ENCODE measurements at regions not wholly inside any gene's neighbourhood (a gene's known extent, or its start where the extent isn't known, plus 50 kb on each side); places are given as distances from the start of the nearest gene placed in this dataset.

DNA sequence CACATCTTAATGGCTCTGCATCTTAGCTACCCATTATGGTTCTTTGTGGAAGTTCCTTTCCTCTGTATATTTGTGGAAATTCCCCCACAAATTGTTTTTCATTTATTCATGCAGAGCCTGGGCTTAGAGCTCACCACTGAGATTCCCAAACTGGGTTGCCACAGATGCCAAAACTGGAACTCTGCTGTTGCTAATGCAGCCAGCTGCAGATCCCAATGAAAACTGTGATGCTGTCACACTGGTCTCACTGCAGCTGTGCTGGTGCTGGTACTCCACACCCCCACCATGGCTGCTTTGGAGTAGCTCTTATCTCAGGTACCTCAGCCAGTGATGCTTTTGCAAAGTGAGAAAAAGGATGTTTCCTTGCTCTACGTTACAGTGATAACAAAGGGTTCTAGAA, 87.7 kb downstream of the DCK start:
- H3K36me3 ChIP-seq (ENCODE audit: insufficient read depth), result no peaks in the 10 kb centered on the region
- no peak overlapping the region for H3K4me3 ChIP-seq (IDR thresholded peaks at IDR 0.05; ENCODE audit: insufficient read depth, low read depth, low read length)
- H3K4me1 ChIP-seq (ENCODE audit: low read depth, poor library complexity, severe bottlenecking), result no peaks in the 10 kb centered on the region
- H3K9ac ChIP-seq, result no peak overlapping the region
- no peaks in the 10 kb centered on the region for H3K79me2 ChIP-seq (ENCODE audit: insufficient read depth, low read depth)
- H3K27ac ChIP-seq, result no peak overlapping the region
- no peaks in the 10 kb centered on the region for H4K20me1 ChIP-seq (ENCODE audit: insufficient read depth)
- H2AFZ ChIP-seq (ENCODE audit: low read depth), result no peak overlapping the region
- H3K27me3 ChIP-seq (ENCODE audit: insufficient read depth, low read depth), result no peaks in the 10 kb centered on the region
- TF ChIP-seq, protein P1, sequence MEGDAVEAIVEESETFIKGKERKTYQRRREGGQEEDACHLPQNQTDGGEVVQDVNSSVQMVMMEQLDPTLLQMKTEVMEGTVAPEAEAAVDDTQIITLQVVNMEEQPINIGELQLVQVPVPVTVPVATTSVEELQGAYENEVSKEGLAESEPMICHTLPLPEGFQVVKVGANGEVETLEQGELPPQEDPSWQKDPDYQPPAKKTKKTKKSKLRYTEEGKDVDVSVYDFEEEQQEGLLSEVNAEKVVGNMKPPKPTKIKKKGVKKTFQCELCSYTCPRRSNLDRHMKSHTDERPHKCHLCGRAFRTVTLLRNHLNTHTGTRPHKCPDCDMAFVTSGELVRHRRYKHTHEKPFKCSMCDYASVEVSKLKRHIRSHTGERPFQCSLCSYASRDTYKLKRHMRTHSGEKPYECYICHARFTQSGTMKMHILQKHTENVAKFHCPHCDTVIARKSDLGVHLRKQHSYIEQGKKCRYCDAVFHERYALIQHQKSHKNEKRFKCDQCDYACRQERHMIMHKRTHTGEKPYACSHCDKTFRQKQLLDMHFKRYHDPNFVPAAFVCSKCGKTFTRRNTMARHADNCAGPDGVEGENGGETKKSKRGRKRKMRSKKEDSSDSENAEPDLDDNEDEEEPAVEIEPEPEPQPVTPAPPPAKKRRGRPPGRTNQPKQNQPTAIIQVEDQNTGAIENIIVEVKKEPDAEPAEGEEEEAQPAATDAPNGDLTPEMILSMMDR (conservative IDR thresholded peaks at IDR 0.05; ENCODE audit: low read depth, low read length), result no peak
- H3K4me2 ChIP-seq, result no peak overlapping the region

DNA sequence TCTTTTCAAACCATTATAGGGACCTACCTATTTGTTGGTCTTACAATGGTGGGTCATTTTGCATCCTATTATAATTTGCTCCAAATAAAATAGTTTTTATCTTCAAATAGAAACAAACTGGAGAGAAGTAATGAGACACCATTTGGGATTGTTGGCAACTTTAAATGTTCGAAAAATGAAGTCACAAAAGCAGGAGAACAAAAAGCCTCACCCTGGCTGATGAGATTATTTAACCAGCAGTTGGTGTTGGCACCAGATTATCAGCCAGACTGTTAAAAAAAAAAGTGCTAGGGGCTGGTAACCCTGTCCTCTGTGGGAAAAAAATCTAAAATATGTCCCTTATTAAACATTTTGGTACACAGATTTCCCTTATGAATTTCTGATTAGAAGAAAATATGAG, 100.3 kb downstream of the DCK start:
- H3K4me3 ChIP-seq (IDR thresholded peaks at IDR 0.05; ENCODE audit: insufficient read depth, low read depth, low read length), result no peak overlapping the region
- H3K9ac ChIP-seq, result no peak overlapping the region
- no peaks in the 10 kb centered on the region for H3K36me3 ChIP-seq (ENCODE audit: insufficient read depth)
- TF ChIP-seq, protein P1 (conservative IDR thresholded peaks at IDR 0.05; ENCODE audit: low read depth, low read length), result no peak
- H3K4me1 ChIP-seq (ENCODE audit: low read depth, poor library complexity, severe bottlenecking), result peaks cover 5% of the 10 kb centered on the region
- no peak overlapping the region for H3K4me2 ChIP-seq
- no peak overlapping the region for H2AFZ ChIP-seq (ENCODE audit: low read depth)
- H4K20me1 ChIP-seq (ENCODE audit: insufficient read depth), result no peaks in the 10 kb centered on the region
- no peak overlapping the region for H3K27ac ChIP-seq
- H3K27me3 ChIP-seq (ENCODE audit: insufficient read depth, low read depth), result no peaks in the 10 kb centered on the region
- no peaks in the 10 kb centered on the region for H3K79me2 ChIP-seq (ENCODE audit: insufficient read depth, low read depth)

DNA sequence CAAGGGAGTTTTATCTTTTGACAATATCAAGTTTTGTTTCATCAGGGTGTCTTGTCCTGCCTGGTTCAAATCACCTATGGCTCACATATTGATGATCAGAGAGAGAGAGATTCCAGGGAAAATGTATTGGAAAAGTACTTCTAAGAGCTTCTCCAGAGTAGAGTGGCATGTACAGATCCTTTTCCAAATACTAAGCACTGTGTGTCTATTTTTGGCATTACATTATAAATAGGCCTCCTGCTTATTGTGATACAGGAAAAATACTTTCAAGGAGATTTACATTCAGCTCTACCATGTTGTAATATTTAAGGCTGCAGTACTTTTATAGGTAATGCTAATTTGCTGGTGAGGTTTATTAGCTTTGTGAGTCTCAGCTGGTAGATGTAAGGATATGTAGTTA, 100.8 kb downstream of the DCK start:
- Histone ChIP-seq H3K4me2 (no peak overlapping the region), H3K79me2 (ENCODE audit: insufficient read depth, low read depth) (no peaks in the 10 kb centered on the region), H3K4me3 (IDR thresholded peaks at IDR 0.05; ENCODE audit: insufficient read depth, low read depth, low read length) (no peak overlapping the region), H3K4me1 (ENCODE audit: low read depth, poor library complexity, severe bottlenecking) (peaks cover 5% of the 10 kb centered on the region), H4K20me1 (ENCODE audit: insufficient read depth) (no peaks in the 10 kb centered on the region), H3K27me3 (ENCODE audit: insufficient read depth, low read depth) (no peaks in the 10 kb centered on the region), H3K36me3 (ENCODE audit: insufficient read depth) (no peaks in the 10 kb centered on the region), H3K9ac (no peak overlapping the region), H2AFZ (ENCODE audit: low read depth) (no peak overlapping the region), H3K27ac (no peak overlapping the region)
- TF ChIP-seq, protein P1 (conservative IDR thresholded peaks at IDR 0.05; ENCODE audit: low read depth, low read length), result no peak

DNA sequence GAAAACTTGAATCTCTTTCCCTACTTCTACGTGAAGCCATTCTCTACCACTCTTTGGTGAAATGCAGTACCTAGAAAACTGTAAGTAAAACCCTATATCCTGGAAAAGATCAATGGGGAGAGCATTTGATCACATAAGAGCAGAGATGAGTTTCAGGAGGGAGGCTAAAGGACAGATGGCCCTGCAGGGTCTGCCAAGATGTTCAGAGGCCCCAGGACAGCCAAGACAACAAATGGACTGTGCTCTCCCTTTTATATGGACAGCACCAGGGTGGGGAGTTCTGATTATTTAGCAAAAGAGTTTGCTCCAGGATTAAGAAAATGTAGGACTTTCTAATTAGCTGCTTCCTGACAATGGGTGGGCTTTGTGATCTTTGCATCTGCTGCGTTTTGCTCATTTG, 101.7 kb downstream of the DCK start:
- H3K27ac ChIP-seq, result no peak overlapping the region
- H3K36me3 ChIP-seq (ENCODE audit: insufficient read depth), result no peaks in the 10 kb centered on the region
- H3K27me3 ChIP-seq (ENCODE audit: insufficient read depth, low read depth), result no peaks in the 10 kb centered on the region
- H3K4me2 ChIP-seq, result 0 out of 2 replicates have a peak overlapping the region, but pooled peaks have one; percentile 22
- H2AFZ ChIP-seq (ENCODE audit: low read depth), result peak overlapping the region; percentile 53; the same call in 1 of the 2 replicates
- no peak overlapping the region for H3K9ac ChIP-seq
- H3K4me3 ChIP-seq (IDR thresholded peaks at IDR 0.05; ENCODE audit: insufficient read depth, low read depth, low read length), result no peak overlapping the region
- no peaks in the 10 kb centered on the region for H3K79me2 ChIP-seq (ENCODE audit: insufficient read depth, low read depth)
- TF ChIP-seq, protein P1 (conservative IDR thresholded peaks at IDR 0.05; ENCODE audit: low read depth, low read length), result no peak
- H3K4me1 ChIP-seq (ENCODE audit: low read depth, poor library complexity, severe bottlenecking), result peaks cover 5% of the 10 kb centered on the region
- H4K20me1 ChIP-seq (ENCODE audit: insufficient read depth), result no peaks in the 10 kb centered on the region
